ENCODE measurements at regions not wholly inside any gene's neighbourhood (a gene's known extent, or its start where the extent isn't known, plus 50 kb on each side); places are given as distances from the start of the nearest gene placed in this dataset.

GRCh38 chr2:39995005-39995737 is 216.1 kb upstream of the THUMPD2 start:
- POLR2A ChIA-PET (ENCODE audit: unreplicated experiment), result no interaction called here
- Histone ChIP-seq H4K91ac (ENCODE audit: insufficient read depth, low read depth, low read length) (peak overlapping the region; percentile 66; the same call in 1 of the 2 replicates), H2BK20ac (ENCODE audit: low read depth, low read length) (peak overlapping the region; percentile 86; the same call in 1 of the 2 replicates), H3K9me1 (ENCODE audit: insufficient read depth, low read length) (peaks cover 6% of the 10 kb centered on the region; the same call in 1 of the 2 replicates), H3K9ac (ENCODE audit: low read depth, low read length) (no peak overlapping the region), H3K27ac (ENCODE audit: insufficient read depth, low read length) (no peak overlapping the region), H3K4me3 (ENCODE audit: insufficient read depth, low read depth, low read length) (no peak overlapping the region), H3K56ac (ENCODE audit: extremely low read depth, insufficient read depth, low read length) (no peak overlapping the region), H2AK5ac (ENCODE audit: low read depth, low read length) (no peak overlapping the region), H3K23ac (ENCODE audit: low read depth, low read length) (no peak overlapping the region), H3K14ac (replicated peaks; ENCODE audit: low read depth, low read length) (no peak overlapping the region; the same call in 1 of the 2 replicates), H3K4me1 (ENCODE audit: control insufficient read depth, insufficient read depth, low read length) (peaks cover 8% of the 10 kb centered on the region; the same call in 1 of the 2 replicates), H3K4me2 (ENCODE audit: low read depth, low read length) (no peak overlapping the region), H3K27me3 (ENCODE audit: control insufficient read depth, insufficient read depth, low read length) (no peaks in the 10 kb centered on the region), H3K36me3 (ENCODE audit: control insufficient read depth, insufficient read depth, low read length) (no peaks in the 10 kb centered on the region), H2BK120ac (ENCODE audit: low read depth, low read length) (peak overlapping the region; percentile 71; the same call in 1 of the 2 replicates), H2BK5ac (ENCODE audit: low read depth, low read length, poor library complexity, severe bottlenecking) (peak overlapping the region; percentile 59), H2AK9ac (replicated peaks; ENCODE audit: low read depth, low read length, poor library complexity) (no peak overlapping the region), H2BK15ac (ENCODE audit: low read depth, low read length) (peak overlapping the region; percentile 87; the same call in 2 of the 3 replicates), H4K20me1 (ENCODE audit: insufficient read depth, low read length) (no peaks in the 10 kb centered on the region), H3K4ac (ENCODE audit: low read depth, low read length) (no peak overlapping the region; the same call in 1 of the 2 replicates), H3K9me3 (ENCODE audit: control insufficient read depth, insufficient read depth, low read length) (no peaks in the 10 kb centered on the region), H2AFZ (replicated peaks; ENCODE audit: low read length, poor library complexity) (no peak overlapping the region), H3K79me1 (ENCODE audit: low read depth in 1 of 2, low read length in 2 of 2) (no peaks in the 10 kb centered on the region), H4K5ac (ENCODE audit: low read depth, low read length) (peak overlapping the region; percentile 54; the same call in 1 of the 2 replicates), H3K18ac (ENCODE audit: low read depth, low read length) (peak overlapping the region; percentile 75; the same call in 1 of the 2 replicates), H4K8ac (ENCODE audit: low read depth in 2 of 2, low read length in 2 of 2) (peak overlapping the region in 1 of 2 experiments; percentile 48; a peak in 3 of 4 replicates)
- CTCF ChIA-PET, result interaction anchor here (0.6 kb wide), 2 partner anchors 20 to 48 kb away, joined by 4 to 8 read pairs; no protein-coding TSS in a partner anchor
- intact Hi-C loops (cut with micrococcal nuclease), result no loop called here
- WGBS, 2 experiments (ENCODE audit: extremely low coverage in 2 of 2, insufficient read length in 1 of 2), result no CpG with 5 or more reads among the region's 3 CpGs
- dilution Hi-C loops (cut with HindIII; ENCODE audit: low sequenced_read_pairs, unreplicated experiment), result no loop called here
- ATAC-seq (ENCODE audit: low read depth) (no peak), DNase-seq (no peak)
- TF ChIP-seq BHLHE40 (IDR thresholded peaks at IDR 0.05; ENCODE audit: low read depth, low read length) (no peak), CHD1 (IDR thresholded peaks at IDR 0.05; ENCODE audit: low read depth, low read length) (no peak), RAD21 (IDR thresholded peaks at IDR 0.05; ENCODE audit: low read length) (no peak), MXI1 (IDR thresholded peaks at IDR 0.05; ENCODE audit: borderline replicate concordance, low read depth, low read length) (no peak), FOS (IDR thresholded peaks at IDR 0.05; ENCODE audit: low read depth, low read length) (no peak), POLR2A (IDR thresholded peaks at IDR 0.05; ENCODE audit: low read depth, low read length) (no peak), MAZ (IDR thresholded peaks at IDR 0.05; ENCODE audit: borderline replicate concordance, low read depth, low read length) (no peak), CEBPB (IDR thresholded peaks at IDR 0.05; ENCODE audit: low read depth, low read length) (no peak), RCOR1 (IDR thresholded peaks at IDR 0.05; ENCODE audit: insufficient replicate concordance, low read length) (no peak), MAFK (IDR thresholded peaks at IDR 0.05; ENCODE audit: low read depth, low read length) (no peak), SMC3 (IDR thresholded peaks at IDR 0.05; ENCODE audit: low read depth, low read length) (no peak), NFE2L2 (IDR thresholded peaks at IDR 0.05; ENCODE audit: low read depth, low read length) (no peak), RFX5 (IDR thresholded peaks at IDR 0.05; ENCODE audit: low read depth, low read length) (no peak)
- TF ChIP-seq, protein P1, sequence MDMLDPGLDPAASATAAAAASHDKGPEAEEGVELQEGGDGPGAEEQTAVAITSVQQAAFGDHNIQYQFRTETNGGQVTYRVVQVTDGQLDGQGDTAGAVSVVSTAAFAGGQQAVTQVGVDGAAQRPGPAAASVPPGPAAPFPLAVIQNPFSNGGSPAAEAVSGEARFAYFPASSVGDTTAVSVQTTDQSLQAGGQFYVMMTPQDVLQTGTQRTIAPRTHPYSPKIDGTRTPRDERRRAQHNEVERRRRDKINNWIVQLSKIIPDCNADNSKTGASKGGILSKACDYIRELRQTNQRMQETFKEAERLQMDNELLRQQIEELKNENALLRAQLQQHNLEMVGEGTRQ (IDR thresholded peaks at IDR 0.05; ENCODE audit: low read depth, low read length), result no peak
- no TSS peak for BruUV-seq (replicated peaks)
- in situ Hi-C loops (cut with MboI; ENCODE audit: low sequenced_read_pairs), result no loop called here
